ENCODE measurements at regions not wholly inside any gene's neighbourhood (a gene's known extent, or its start where the extent isn't known, plus 50 kb on each side); places are given as distances from the start of the nearest gene placed in this dataset.

DNA sequence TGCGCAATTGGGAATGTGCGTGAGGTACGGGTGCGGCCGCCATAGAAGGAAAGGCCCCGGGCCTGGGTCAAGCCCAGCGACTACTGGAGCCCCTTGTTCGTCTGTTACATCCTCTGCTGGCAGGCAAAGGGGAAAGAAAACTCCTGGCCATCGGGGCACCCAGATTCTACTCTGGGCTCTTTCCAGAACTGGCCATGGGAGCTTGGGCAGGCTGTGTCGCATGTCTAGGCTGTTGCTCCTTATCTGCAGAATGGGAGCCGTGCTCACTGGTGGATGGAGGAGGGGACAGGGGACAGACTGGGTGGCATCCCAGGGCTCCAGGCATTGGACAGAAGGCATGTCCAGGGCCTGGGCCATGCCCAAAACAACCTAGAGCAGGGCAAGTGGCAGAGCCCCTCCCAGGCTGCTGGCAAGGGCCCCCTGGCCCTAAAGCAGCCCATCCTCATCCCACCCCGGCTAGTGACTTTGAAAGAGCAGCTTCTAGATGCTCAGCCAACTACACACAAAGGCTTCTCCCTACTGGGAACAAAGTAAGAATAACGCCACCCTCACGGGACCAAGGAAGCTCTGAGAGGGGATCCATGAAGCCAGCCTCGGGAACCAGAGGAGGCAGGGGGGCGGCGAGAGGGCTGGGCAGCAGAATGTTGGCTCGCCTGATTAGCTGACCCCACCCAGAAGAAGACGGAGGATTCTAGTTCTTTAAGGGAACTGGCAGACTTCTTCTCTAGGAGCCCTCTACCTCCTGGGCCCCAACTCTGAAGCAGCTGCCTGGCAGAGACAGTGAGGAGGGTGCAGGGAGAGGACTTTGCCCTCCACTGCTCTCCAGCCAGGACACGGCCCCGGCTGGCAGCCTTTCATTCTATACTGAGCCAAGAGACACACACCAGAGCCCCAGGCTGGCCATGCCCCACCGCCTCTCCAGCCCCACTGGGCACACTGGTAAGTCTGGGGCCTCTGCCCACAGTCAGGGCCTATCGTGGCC is 96.8 kb downstream of the SINHCAF start:
- TF ChIP-seq, protein P1, sequence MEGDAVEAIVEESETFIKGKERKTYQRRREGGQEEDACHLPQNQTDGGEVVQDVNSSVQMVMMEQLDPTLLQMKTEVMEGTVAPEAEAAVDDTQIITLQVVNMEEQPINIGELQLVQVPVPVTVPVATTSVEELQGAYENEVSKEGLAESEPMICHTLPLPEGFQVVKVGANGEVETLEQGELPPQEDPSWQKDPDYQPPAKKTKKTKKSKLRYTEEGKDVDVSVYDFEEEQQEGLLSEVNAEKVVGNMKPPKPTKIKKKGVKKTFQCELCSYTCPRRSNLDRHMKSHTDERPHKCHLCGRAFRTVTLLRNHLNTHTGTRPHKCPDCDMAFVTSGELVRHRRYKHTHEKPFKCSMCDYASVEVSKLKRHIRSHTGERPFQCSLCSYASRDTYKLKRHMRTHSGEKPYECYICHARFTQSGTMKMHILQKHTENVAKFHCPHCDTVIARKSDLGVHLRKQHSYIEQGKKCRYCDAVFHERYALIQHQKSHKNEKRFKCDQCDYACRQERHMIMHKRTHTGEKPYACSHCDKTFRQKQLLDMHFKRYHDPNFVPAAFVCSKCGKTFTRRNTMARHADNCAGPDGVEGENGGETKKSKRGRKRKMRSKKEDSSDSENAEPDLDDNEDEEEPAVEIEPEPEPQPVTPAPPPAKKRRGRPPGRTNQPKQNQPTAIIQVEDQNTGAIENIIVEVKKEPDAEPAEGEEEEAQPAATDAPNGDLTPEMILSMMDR (IDR thresholded peaks at IDR 0.05; ENCODE audit: partially characterized antibody, unreplicated experiment), result no peak
- Mint-ChIP-seq H3K27me3 (ENCODE audit: unreplicated experiment) (peaks cover 7% of the 10 kb centered on the region), H3K27ac (ENCODE audit: unreplicated experiment) (no peak overlapping the region), H3K36me3 (ENCODE audit: unreplicated experiment) (no peaks in the 10 kb centered on the region), H3K4me1 (ENCODE audit: low read depth, unreplicated experiment) (peaks cover 3% of the 10 kb centered on the region), H3K4me3 (ENCODE audit: unreplicated experiment) (no peak overlapping the region), H3K9me3 (ENCODE audit: unreplicated experiment) (peaks cover 7% of the 10 kb centered on the region)
- no peak for DNase-seq

DNA sequence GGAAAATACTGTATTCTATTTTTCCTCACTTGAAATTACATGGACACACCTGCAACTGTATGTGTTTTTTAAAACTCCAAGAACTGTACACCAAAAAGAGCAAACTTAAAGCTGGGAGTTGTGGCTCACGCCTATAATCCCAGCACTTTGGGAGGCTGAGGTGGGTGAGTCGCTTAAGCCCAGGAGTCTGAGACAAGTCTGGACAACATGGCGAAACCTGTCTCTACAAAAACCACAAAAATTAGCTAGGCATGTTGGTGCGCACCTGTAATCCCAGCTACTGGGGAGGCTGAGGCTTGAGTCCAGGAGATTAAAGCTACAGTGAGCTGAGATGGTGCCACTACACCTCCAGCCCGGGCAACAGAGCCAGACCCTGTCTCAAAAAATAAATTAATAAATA is 95.9 kb downstream of the SINHCAF start:
- peaks cover 2% of the 10 kb centered on the region for H3K27me3 Mint-ChIP-seq (ENCODE audit: unreplicated experiment)
- H3K36me3 Mint-ChIP-seq (ENCODE audit: unreplicated experiment), result no peaks in the 10 kb centered on the region
- H3K4me1 Mint-ChIP-seq (ENCODE audit: low read depth, unreplicated experiment), result peaks cover 8% of the 10 kb centered on the region
- H3K9me3 Mint-ChIP-seq (ENCODE audit: unreplicated experiment), result peaks cover 7% of the 10 kb centered on the region
- no peak for DNase-seq
- no peak overlapping the region for H3K4me3 Mint-ChIP-seq (ENCODE audit: unreplicated experiment)
- TF ChIP-seq, protein P1 (IDR thresholded peaks at IDR 0.05; ENCODE audit: partially characterized antibody, unreplicated experiment), result no peak
- H3K27ac Mint-ChIP-seq (ENCODE audit: unreplicated experiment), result no peak overlapping the region

Measured in glutamatergic neuron (in vitro differentiated cells).